Forelimb muscle (tissue), 1 donor: ENCODE measurements at regions not wholly inside any gene's neighbourhood (a gene's known extent, or its start where the extent isn't known, plus 50 kb on each side); places are given as distances from the start of the nearest gene placed in this dataset.
"Not testable (repeated sequence)": the region's sequence is repeated elsewhere in the genome, so short reads cannot be mapped to it uniquely, and the experiment has no call there.

Experiments
- DNase-seq: peaks from one replicate; pipeline ENCODE4 v3.0.0-alpha.2; 2013; ENCODE audit warnings: low read depth

DNA sequence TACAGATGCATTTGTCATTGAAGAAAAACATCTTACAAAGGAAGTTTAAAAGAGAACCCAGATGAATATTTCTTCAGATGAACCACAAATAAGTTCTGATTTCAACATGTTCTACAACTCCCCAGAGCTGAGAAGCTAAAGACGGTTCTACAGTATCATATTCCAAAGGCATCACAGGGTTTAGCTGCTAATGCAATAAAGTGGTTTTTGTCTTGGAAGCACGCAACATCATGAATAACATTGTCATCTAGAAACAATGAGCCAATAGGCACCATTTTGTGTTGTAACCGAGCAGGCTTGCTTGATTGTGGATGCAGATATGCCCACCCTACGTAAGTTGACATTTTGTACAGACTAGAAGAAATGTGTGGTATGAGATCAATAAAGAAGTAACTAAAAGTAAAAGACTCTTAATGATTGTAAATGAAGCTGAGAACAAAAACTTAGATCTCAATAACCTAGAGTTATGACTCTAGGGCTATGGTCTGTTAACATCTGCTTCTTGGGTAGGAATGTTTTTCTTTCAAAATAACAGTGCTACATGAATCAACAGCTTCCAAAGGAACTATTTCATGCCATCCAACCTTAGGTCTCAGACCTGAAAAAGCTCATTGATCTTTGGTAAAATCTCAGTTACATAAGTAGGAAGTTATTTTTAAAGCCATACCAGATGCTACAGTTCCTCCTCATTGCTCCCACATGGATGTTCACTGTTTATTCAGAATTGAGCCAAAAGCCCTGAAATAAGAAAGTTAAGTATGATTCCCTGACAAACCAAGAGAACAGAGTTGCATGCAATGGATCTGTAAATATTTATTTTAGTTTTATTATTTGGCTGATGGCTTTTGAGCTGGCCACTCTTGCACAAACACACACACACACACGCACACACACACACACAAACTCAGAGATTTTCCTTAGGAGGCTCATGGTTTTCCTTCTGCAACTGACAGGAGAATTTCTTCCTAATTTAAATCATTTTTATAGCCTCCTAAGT, 118.7 kb upstream of the SLCO6A1 start:
- peak; percentile 19 for DNase-seq

DNA sequence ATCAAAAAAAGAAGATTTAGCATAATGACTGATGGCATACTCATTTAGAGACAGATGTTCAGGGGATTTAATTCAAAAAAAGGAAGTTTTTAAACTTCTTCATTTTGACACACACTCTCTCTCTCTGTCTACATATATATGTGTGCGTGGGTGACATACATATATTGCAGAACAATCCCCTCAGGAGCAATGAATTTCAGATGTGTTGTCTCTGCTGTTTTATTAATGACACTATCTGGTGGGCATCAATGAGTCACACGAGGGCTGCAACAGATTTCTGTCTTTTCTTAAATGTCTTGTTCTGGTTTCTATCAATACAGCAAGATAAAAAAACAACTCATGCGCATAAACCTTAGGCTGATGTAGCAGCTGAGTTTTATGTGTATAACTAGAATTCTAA, 123.5 kb upstream of the SLCO6A1 start:
- DNase-seq: no peak

DNA sequence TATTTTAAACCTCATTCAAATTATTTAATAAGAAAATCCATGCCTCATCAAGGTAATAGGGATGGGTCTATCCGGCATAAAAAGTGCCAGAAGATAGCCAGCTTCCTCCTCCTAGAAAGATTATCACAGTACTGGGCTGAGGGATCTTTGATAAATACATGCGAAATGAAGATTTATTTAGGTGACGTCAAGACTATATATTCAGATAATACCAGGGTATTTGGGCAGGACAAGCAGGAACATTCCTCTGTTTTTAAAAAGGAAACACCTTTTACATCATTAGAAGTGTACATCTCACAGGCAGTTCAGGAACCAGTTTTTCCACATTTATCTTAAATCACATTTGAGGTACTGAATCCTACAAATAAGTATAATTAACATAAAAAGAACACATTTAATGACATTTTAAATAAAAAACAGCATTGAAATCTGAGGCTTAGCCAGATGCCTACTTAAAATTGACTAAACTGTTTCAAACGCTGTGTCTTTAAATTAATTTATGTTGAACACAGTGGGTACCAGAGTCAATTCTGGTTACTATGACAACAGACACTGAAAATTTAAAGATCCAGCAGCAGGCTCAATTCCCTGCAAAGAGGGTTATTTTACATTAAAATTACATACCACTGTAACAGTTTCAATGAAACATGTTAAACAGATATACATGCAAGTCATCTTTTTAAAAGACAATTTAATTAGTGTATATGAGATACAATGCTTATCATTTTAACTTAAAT, 124.7 kb upstream of the SLCO6A1 start:
- no peak for DNase-seq

DNA sequence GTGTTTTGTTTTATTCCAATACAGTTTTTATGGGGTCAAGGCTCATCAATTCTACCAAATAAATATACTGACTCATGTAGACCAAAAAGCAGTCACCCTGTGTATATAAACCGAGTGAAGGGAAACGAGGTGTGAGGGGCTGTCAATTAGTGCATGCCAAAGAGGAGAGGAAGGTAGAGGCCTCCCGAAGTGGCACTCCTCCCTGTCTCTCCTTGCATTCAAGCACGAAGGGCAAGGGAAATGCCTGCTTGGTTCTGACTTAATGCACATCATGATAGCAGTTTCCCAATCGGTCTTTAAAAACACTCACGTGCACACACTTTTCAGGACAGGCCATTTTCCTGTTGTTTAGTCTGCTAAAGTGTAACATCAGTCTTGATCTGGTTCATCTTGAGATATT, 125.6 kb upstream of the SLCO6A1 start:
- no peak for DNase-seq

DNA sequence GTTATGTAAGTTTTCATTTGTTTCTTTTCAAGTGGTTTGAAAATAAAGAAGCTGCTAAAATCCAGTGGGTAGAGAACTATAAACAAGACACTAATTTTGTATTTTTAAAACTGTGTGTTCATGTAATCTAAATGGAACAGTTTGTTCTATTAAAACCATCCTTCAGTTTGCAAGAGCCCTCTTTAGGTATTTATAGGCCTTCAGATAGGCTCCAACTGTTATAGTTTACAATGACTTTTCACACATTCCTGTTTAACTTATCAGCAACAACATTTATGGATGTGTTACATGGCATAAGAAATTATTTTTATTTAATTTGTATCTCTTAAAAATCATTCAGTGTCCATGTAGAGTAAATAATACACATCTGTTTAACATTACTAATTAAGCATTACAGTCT, 126.7 kb upstream of the SLCO6A1 start:
- no peak for DNase-seq

DNA sequence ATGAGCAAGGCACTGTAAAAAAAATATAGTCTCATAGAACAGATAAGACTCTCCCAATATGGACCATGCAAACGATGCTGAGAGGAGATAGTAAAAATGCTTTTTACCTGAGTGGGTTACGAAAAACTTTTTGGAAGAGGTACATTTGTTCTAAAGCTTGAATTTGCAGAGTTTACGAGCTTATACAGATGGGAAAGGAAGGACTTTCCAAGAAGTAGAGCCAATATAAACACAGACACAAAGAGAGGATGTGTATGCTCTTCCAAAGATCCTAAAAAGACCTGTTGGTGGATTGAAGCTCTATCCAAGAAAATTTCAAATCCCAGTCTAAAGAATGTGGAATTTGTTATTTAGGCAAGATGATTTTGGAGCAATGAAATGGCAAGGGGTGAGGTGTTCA, 127.1 kb upstream of the SLCO6A1 start:
- DNase-seq: peak; percentile 8

DNA sequence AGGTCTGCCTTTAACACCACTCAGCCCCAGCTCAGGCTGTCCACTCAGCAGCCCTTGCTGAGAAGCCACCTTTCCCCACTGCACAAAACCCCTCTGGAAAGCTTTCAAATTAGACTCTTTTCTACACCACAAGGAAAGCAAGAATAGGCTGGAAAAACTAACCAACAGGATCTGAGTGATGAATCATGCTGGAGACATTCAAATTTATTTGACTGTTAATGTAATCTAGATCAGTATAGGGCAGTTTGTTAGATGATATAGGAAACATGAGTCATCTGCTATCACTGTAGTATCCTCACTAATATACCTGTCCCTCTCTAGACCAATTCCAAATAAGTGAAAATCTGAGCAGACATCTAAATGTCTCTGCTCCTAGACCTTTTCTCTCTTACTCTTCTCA, 127.8 kb upstream of the PAM start:
- DNase-seq: no peak

DNA sequence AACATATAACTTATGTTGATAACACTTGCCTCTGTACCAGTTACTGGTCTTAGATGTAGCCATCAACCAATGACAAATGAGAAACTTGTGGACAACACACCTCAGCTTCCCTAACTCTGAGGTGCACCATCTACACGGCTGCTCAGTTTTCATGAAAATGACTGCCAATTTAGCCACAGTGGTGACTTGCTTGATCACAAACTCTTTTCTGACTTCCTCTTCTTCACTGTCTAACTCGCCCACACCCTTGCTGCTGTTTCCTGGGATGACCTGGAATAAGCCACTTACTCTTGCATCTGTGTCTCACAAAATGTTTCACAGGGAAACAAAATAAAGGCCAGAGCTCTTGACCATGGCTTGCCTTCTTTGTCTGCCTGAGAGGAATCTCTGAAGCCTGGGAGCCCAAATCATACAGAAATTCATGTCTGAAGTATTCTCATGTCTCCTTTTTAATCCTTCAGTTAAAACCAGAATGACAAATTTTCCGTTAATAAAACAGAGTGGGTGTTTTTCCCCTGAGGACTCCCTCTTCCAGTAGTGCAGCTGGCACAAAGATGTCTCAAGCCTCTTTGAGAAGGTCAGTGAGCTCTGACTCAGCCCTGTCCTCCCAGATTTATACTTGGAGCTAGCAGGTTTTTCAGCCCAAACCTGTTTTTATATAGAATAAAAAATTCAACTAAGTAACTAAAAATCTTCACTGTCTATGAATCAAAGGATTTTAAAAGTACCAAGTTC, 126.5 kb upstream of the PAM start:
- DNase-seq: no peak

DNA sequence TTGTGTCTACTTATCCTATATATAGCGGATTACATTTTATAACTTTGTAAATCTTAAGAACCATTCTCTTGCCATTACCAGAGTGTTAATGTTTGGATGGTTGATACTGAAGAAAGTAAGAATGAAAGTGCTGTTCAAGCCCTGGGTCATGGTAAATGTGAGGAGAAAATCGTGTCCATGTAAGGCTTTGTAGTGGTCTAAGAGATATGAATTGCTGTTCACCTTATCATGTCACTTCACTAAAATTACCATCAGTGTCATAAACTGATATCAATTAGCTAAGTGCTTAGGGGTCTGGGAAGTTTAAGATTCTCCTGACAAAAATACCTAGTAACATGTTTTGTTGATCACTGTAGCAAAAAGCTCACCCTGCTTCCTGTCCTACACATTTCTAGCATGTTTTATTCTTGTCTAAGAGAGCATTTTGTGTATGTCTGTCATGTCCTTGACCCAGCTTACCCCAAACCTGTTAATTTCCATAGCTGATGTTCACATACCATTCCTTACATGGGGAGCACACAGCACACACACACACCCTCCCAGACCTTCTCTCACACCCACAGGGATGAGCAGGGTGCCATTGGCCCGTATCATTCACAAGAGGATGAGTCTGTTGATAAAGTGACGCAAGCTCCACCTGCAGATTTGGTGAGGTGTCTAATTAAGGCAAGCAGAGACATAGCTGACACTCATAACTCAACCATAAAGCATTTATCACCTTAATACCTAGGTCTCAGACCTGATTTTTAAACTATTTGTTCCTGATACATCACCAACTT, 125.1 kb upstream of the PAM start:
- DNase-seq: no peak

DNA sequence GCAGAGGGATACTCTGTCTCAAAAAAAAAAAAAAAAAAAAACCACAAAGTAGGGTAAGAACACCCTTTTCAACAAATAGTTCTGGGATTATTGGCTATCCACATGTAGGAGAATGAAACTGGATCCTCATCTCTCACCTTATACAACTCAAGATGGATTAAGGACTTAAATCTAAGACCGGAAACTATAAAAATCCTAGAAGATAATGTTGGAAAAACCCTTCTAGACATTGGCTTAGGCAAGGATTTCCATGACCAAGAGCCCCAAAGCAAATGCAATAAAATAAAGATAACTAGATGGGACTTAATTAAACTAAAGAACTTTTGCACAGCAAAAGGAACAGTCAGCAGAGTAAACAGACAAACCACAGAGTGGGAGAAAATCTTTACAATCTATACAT, 119.7 kb upstream of the PAM start:
- DNase-seq: not testable (repeated sequence)

DNA sequence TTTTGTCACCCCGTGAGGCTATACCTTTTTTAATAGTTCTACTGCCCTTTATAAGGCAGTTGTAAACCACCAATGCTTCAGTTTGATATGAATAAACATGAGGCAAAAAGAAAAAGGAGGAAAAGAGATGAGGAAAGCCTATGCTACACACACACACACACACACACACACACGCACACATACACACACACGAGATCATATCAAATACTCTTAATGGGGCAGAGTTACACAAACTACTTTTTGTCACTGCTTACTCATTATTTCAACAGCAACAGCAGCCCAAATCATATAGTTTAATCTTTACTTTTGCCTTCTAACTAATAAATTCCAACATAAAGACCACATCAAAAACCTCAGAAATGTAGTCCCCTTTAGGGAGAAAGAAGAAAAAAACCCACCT, 116.8 kb upstream of the PAM start:
- no peak for DNase-seq

DNA sequence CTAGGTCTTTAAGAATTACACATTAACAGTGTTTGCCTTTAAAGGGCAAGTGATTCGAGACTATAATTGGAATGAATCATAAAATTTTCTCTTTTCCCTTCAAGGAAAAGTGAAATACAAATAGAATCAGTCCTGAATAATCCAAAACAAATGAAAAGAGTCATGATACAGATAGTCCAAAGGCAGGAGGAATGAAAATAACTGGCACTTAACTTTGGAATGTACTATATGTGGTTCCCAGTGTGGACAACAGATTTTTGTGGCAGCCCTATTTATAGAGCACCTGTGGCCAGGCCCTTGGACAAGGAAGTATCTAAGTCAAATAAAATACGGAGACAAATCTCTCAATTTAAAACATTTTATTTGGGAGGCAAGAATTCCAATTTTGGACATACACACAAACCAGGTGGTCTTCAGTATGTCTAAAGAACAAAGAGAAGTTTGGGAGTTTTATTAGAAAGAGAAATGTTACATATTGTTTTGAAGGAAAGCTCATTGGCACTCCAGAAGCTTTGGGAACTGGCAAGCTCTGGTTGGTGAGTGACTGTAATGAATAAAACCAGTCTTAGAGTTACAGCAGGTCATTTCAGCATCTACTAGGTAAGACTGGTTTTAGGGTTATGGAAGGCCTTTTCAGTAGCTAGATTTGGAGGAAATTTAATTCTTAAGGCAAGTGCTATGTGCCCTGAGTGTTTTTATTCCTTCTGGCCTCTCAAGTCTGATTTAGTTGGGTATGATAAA, 116.0 kb upstream of the PAM start:
- no peak for DNase-seq

DNA sequence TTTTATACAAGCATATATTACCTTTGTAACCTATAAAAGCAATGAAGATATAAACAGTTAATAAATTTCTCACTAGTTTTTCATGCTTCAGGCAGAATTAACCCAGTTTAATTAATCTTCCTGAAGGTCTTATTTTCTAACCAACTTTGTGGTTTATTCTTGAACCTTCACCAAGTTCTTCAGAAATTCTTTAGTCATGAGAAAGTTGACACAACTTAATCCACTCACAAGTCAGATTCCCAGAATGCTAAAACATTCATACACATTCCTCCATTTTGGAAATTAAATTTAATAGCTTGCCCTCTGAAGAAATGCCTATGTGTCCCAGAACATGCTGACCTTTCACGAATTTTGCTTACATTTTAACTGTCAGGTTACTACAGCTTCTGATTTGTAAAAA, 105.4 kb upstream of the PAM start:
- no peak for DNase-seq

DNA sequence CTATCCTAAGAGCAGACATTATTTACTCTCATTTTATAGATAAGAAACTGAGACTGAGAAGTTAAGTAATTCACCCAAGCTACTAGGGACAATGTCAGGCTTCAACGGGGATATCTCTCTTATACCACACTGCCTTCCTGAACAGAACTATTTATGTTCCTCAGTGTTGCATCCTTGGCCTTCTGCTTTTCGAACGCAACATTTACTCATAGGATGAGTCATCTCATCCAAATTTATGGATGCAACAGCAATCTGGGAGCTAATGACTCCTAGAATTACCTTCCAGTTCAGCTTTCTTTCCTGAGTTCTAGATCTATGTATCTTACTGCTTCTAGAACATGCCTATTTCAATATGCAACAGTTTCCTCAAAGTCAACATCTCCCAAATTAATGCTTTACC, 103.6 kb upstream of the PAM start:
- no peak for DNase-seq

DNA sequence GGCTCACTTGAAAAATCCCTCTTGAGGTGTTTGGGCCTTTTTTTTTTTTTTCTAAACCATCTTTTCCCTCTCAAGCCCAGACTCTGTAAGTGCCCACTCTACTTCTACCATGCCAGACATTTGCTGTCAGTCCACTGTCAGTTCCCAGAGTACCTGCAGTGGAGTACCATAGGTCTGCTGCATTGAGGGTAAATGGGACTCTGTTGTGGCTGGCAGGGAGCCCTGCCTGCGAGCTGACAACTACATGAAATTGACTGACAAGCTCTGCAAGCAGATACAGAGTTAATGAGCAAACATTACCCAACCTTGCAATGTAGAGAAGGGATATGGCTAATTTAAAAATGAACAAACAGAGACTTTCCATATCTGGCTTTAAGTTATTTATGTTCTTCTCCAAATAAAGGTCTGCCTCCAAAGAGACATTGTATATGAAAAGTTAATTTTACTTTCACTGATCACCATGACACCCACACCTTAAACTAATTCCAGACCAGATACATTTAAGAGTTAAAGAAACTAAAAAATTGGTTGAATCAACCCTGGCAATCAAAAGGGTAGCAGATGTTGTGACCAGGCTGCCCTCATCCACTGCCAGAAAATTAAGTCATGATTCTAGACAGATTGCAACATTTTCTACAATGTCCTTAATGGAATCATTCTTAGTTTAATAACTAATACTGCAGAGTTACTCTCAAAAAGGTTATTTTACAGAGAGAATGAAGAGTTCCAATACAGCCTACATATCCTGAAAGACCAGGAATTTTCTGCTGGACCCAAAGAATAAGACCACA, 100.4 kb upstream of the PAM start:
- DNase-seq: no peak

DNA sequence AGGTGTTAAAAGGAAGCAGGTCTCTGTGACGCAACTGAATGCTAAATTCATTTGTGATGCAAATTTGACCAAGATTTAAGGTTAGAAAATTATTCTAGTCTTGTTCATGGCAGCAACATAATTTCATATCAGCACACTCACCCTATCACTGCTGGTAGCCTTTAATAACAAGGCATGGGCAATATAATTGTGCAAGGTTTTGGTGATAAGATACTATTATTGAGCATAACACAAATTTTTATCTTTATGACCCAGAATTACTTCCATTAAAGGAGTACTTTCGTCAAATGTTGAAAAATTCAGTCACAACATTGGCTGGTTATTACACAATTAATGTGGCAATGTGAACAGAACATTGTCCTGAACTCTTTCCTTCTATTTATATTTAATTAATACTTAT, 96.0 kb upstream of the PAM start:
- DNase-seq: no peak

DNA sequence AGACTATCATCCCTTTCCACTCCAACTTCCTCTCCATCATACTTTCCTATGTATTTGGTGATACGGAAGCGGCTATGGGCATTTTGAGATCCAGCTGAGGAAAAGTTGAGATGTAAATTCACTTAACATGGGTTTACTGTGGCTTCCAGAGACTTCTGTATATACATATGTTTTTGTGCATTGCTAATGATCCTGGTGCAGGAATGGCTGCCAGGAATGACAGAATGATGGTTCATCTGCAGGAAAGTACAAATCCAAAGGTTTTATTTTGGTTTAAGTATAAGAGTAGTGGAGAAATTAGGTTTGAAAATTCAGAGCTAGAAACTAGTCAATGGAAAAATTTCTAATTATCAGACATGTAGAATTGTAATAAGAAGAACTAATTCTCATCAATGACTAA, 95.0 kb upstream of the PAM start:
- no peak for DNase-seq

DNA sequence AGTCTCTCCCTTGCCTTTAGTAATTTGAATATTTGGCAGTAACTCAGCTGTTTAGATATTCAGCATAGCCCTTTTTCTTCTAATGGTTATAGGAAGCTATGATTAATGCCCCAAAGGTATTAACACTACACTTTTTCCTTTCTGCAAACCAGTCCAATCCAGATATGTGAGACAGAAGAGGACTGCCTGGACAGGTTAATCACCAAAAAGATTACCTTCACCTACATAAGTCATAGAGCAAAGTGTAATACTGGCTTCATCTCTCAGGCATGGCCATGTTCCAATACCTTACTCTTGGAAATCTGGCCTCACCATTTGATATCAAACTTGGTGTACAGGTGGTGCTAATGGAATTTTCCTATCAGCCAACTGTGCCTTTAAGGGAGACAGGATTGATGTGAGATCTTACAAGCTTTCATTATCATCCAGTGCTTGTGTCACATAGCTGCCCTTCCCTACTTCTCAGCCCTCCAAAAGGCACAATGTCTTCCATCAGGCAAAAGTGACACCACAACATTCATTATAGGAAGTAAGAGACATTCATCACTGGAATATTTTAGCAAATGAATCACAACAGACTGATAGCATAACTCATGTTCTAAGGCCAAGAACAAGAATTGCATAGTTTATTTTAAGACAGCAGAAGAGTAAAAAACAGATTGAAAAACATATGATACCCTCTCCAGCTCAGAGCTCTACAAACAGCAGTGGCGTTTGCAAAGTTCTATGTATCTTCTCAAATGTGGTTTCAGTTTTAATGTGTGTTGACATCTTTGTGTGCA, 91.2 kb upstream of the PAM start:
- no peak for DNase-seq

DNA sequence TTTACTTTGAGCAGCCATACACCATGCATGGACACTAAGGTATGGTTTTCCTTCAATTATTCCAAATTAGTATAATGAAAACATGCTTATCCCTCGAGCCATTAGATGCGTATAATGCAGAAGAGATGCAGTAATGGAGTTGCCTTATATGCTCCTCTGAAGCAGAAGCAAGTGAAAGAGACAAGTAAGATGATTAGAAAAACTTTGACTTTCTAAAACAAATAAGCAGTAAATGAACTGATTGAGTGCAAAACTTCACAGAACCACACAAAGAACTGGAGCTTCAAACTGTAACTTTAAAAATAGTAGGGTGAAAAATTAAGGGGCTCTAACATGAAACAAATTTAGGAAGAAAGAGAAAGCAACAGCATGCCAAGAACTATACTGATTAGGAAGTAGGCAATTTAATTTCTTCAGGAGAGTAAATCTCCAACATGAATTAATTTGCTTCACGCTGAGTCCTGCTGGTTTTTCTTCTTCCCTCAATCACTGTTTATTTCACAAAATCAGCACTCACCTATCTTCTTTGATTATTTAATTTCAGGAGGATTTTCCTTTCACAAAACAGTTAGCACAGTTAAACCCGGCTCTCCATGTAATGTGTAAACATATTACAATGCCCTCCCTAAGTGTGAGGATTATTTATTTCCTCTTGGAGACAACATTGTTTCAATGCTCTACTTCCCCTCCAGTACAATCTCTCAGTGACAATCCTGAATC, 90.3 kb upstream of the PAM start:
- DNase-seq: no peak
